H9 (cell line): ENCODE measurements at regions not wholly inside any gene's neighbourhood (a gene's known extent, or its start where the extent isn't known, plus 50 kb on each side); places are given as distances from the start of the nearest gene placed in this dataset.

Source experiments
- DNase-seq: peaks from one replicate; pipeline ENCODE4 v3.0.0-alpha.2; 2017
- H2AFZ ChIP-seq: one replicate; pipeline ENCODE4 v1.6.1; 2013; ENCODE audit warnings: mild to moderate bottlenecking, low read length, control low read depth, moderate library complexity
- H2AK5ac ChIP-seq: 2 replicates; pipeline ENCODE4 v1.6.1; 2013; ENCODE audit warnings: low read length, control low read depth, mixed read lengths; ENCODE audit not compliant: insufficient read length
- H2BK120ac ChIP-seq: one replicate; pipeline ENCODE4 v1.6.1; 2013; ENCODE audit warnings: low read depth, mild to moderate bottlenecking, low read length, control low read depth, inconsistent platforms; ENCODE audit not compliant: poor library complexity, severe bottlenecking
- H2BK12ac ChIP-seq: 2 replicates; pipeline ENCODE4 v1.6.1; 2013; ENCODE audit warnings: low read length, control low read depth, mixed read lengths, low read depth; ENCODE audit not compliant: insufficient read length
- H2BK15ac ChIP-seq: 2 replicates; pipeline ENCODE4 v1.6.1; 2013; ENCODE audit warnings: low read depth, low read length, control low read depth
- H2BK20ac ChIP-seq: one replicate; pipeline ENCODE4 v1.6.1; 2013; ENCODE audit warnings: low read depth, mild to moderate bottlenecking, low read length, control low read depth, inconsistent platforms; ENCODE audit not compliant: poor library complexity, severe bottlenecking
- H2BK5ac ChIP-seq: 2 replicates; pipeline ENCODE4 v1.6.1; 2013; ENCODE audit warnings: low read length, control low read depth, mixed read lengths; ENCODE audit not compliant: insufficient read length
- H3K14ac ChIP-seq: 2 replicates; pipeline ENCODE4 v1.6.1; 2013; ENCODE audit warnings: low read length, control low read depth; ENCODE audit not compliant: insufficient read depth
- H3K18ac ChIP-seq: 2 replicates; pipeline ENCODE4 v1.6.1; 2013; ENCODE audit warnings: low read depth, mild to moderate bottlenecking, mixed read lengths, low read length, control low read depth; ENCODE audit not compliant: insufficient read length
- H3K23ac ChIP-seq: 2 replicates; pipeline ENCODE4 v1.6.1; 2013; ENCODE audit warnings: low read length, control low read depth, mixed read lengths, low read depth; ENCODE audit not compliant: insufficient read length
- H3K23me2 ChIP-seq: 2 replicates; pipeline ENCODE4 v1.6.1; 2013; ENCODE audit warnings: low read depth, mild to moderate bottlenecking, mixed read lengths, low read length, control low read depth; ENCODE audit not compliant: insufficient read length, poor library complexity, severe bottlenecking
- H3K27ac ChIP-seq: 2 replicates; pipeline ENCODE4 v1.5.1; 2013; ENCODE audit warnings: low read length, control low read depth, mixed read lengths, low read depth; ENCODE audit not compliant: insufficient read length
- H3K27me3 ChIP-seq: 2 replicates; pipeline ENCODE4 v1.6.1; 2013; ENCODE audit warnings: low read length, control low read depth, inconsistent platforms; ENCODE audit not compliant: insufficient read depth
- H3K4ac ChIP-seq: 2 replicates; pipeline ENCODE4 v1.6.1; 2013; ENCODE audit warnings: low read depth, mild to moderate bottlenecking, control low read depth, inconsistent platforms, low read length, moderate library complexity
- H3K4me1 ChIP-seq: 2 replicates; pipeline ENCODE4 v1.6.1; 2013; ENCODE audit warnings: low read length, control low read depth, inconsistent platforms; ENCODE audit not compliant: insufficient read depth
- H3K4me2 ChIP-seq: 2 replicates; pipeline ENCODE4 v1.6.1; 2013; ENCODE audit warnings: low read length, control low read depth, mixed read lengths; ENCODE audit not compliant: insufficient read length, insufficient read depth
- H3K56ac ChIP-seq: 2 replicates; pipeline ENCODE4 v1.6.1; 2013; ENCODE audit warnings: low read depth, mild to moderate bottlenecking, mixed read lengths, low read length, control low read depth; ENCODE audit not compliant: insufficient read length
- H3K79me1 ChIP-seq: 2 replicates; pipeline ENCODE4 v1.6.1; 2013; ENCODE audit warnings: low read depth, mild to moderate bottlenecking, moderate library complexity, low read length, control low read depth, inconsistent platforms; ENCODE audit not compliant: insufficient read depth, poor library complexity, severe bottlenecking
- H3K79me2 ChIP-seq: 2 replicates; pipeline ENCODE4 v1.6.1; 2013; ENCODE audit warnings: low read length, control low read depth, inconsistent platforms; ENCODE audit not compliant: insufficient read depth
- H3K9ac ChIP-seq: 2 replicates; pipeline ENCODE4 v1.6.1; 2013; ENCODE audit warnings: low read length, control low read depth, mixed read lengths; ENCODE audit not compliant: insufficient read length; ENCODE audit errors: extremely low read depth
- H3K9me3 ChIP-seq: one replicate; pipeline ENCODE4 v1.6.1; 2013; ENCODE audit warnings: low read depth, low read length, inconsistent platforms; ENCODE audit not compliant: control insufficient read depth
- H3T11ph ChIP-seq: one replicate; pipeline ENCODE4 v1.6.1; 2013; ENCODE audit warnings: mild to moderate bottlenecking, low read length, control low read depth, inconsistent platforms
- H4K20me1 ChIP-seq: one replicate; pipeline ENCODE4 v1.6.1; 2013; ENCODE audit not compliant: control insufficient read depth, insufficient read length, insufficient read depth
- H4K5ac ChIP-seq: 2 replicates; pipeline ENCODE4 v1.6.1; 2013; ENCODE audit warnings: low read depth, mild to moderate bottlenecking, mixed read lengths, low read length, control low read depth; ENCODE audit not compliant: insufficient read length
- H4K8ac ChIP-seq: replicated peaks from 2 replicates; pipeline ENCODE4 v1.6.1; 2013; ENCODE audit warnings: low read length, control low read depth, mixed read lengths, low read depth; ENCODE audit not compliant: insufficient read length
- H4K91ac ChIP-seq: 2 replicates; pipeline ENCODE4 v1.6.1; 2013; ENCODE audit warnings: low read depth, mild to moderate bottlenecking, moderate library complexity, mixed read lengths, low read length, control low read depth; ENCODE audit not compliant: insufficient read length
- H3K27ac Mint-ChIP-seq, 3 experiments: 2 replicates in 2 of 3; 3 replicates in 1 of 3; pipeline ENCODE4 v1.8.0; 2020 to 2021; ENCODE audit warnings: mixed read lengths in 3 of 3, mild to moderate bottlenecking in 1 of 3, moderate library complexity in 1 of 3
- H3K27me3 Mint-ChIP-seq: 2 replicates; pipeline ENCODE4 v1.8.0; 2021; ENCODE audit warnings: low read depth, mild to moderate bottlenecking, moderate library complexity, mixed read lengths
- H3K36me3 Mint-ChIP-seq, 3 experiments: 2 replicates in 2 of 3; 3 replicates in 1 of 3; pipeline ENCODE4 v1.8.0; 2020 to 2021; ENCODE audit warnings: low read depth in 3 of 3, mixed read lengths in 3 of 3; ENCODE audit not compliant: insufficient read depth in 1 of 3
- H3K4me1 Mint-ChIP-seq, 2 experiments: 2 replicates each; pipeline ENCODE4 v1.8.0; 2020; ENCODE audit warnings: mixed read lengths in 2 of 2
- H3K4me3 Mint-ChIP-seq, 2 experiments: 2 replicates in 1 of 2; 3 replicates in 1 of 2; pipeline ENCODE4 v1.8.0; 2020 to 2021; ENCODE audit warnings: mild to moderate bottlenecking in 2 of 2, mixed read lengths in 2 of 2, moderate library complexity in 1 of 2
- H3K9me3 Mint-ChIP-seq, 2 experiments: 2 replicates in 1 of 2; 3 replicates in 1 of 2; pipeline ENCODE4 v1.8.0; 2020; ENCODE audit warnings: mild to moderate bottlenecking in 2 of 2, mixed read lengths in 2 of 2, moderate library complexity in 1 of 2
- WGBS: extraction: QIAGEN DNeasy Blood & Tissue Kit; methylation state at CpG from one replicate; pipeline ENCODE4 v1.1.7; 2013; ENCODE audit warnings: missing lambda C conversion rate, low lambda C conversion rate, mixed read lengths; ENCODE audit not compliant: insufficient read length; ENCODE audit errors: extremely low coverage; 5-methylcytosine and 5-hydroxymethylcytosine counted together
- TF ChIP-seq, protein P1 (sequence below): fragments of 200-600 bp; sonication (generic); conservative IDR thresholded peaks from 3 replicates; pipeline ENCODE4 v1.8.0; 2021; ENCODE audit warnings: antibody characterized with exemption, mild to moderate bottlenecking

DNA sequence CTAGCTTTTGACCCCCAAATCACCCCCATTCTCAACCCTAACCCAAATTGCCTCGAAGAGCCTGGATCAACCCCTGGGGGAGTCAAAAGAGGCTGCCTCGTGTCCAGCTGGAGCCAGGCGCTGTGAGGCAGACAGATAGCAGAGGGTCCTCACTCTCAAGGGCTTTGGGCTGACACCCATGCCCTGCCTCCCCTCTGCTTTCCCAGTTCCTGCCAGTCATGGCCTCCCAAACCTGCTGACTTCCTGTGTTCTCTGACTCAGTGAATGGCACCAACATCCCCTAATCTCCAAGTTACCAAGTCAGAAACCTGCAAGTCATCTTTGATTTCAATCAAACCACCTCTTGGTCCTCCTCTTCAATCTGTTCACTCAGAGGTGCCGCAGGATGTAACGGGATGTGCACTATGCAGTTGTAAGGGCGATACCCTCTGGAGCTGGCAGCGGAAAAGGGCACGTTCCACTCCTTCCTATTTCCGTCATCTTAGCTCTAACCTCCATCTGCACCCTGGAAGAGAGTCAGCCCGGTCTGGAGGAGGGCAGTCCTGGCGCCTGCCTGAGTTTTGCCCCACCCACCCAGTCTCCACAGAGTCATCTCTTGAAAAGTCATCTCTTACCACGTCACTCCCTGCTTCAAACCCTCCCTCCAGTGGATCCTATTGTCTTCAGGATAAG lies 52.4 kb upstream of the FAM174B start:
- Mint-ChIP-seq H3K4me1 (peaks cover 25 to 27% of the 10 kb centered on the region in 2 experiments), H3K27me3 (no peaks in the 10 kb centered on the region; the same call in none of the 2 replicates), H3K36me3 (no peaks in the 10 kb centered on the region), H3K9me3 (no peaks in the 10 kb centered on the region), H3K27ac (no peak overlapping the region), H3K4me3 (no peak overlapping the region)
- H4K5ac ChIP-seq: no peak overlapping the region
- H3K79me2 ChIP-seq: no peaks in the 10 kb centered on the region
- H2BK120ac ChIP-seq: no peak overlapping the region
- H2BK15ac ChIP-seq: no peak overlapping the region
- H4K20me1 ChIP-seq: no peaks in the 10 kb centered on the region
- H2BK20ac ChIP-seq: no peak overlapping the region
- no peaks in the 10 kb centered on the region for H3K4me1 ChIP-seq
- no peak overlapping the region for H3K4me2 ChIP-seq
- H2BK5ac ChIP-seq: no peak overlapping the region
- no peaks in the 10 kb centered on the region for H3K79me1 ChIP-seq
- H4K91ac ChIP-seq: no peak overlapping the region
- no CpG with 5 or more reads among the region's 12 CpGs for WGBS
- no peak overlapping the region for H3K9ac ChIP-seq
- H2AFZ ChIP-seq: no peak overlapping the region
- TF ChIP-seq, protein P1, sequence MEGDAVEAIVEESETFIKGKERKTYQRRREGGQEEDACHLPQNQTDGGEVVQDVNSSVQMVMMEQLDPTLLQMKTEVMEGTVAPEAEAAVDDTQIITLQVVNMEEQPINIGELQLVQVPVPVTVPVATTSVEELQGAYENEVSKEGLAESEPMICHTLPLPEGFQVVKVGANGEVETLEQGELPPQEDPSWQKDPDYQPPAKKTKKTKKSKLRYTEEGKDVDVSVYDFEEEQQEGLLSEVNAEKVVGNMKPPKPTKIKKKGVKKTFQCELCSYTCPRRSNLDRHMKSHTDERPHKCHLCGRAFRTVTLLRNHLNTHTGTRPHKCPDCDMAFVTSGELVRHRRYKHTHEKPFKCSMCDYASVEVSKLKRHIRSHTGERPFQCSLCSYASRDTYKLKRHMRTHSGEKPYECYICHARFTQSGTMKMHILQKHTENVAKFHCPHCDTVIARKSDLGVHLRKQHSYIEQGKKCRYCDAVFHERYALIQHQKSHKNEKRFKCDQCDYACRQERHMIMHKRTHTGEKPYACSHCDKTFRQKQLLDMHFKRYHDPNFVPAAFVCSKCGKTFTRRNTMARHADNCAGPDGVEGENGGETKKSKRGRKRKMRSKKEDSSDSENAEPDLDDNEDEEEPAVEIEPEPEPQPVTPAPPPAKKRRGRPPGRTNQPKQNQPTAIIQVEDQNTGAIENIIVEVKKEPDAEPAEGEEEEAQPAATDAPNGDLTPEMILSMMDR: no peak
- no peak for DNase-seq
- H3K27me3 ChIP-seq: no peaks in the 10 kb centered on the region
- no peak overlapping the region for H2AK5ac ChIP-seq
- H3K23me2 ChIP-seq: no peaks in the 10 kb centered on the region
- H2BK12ac ChIP-seq: no peak overlapping the region
- H3T11ph ChIP-seq: no peak overlapping the region
- H3K14ac ChIP-seq: no peak overlapping the region
- H4K8ac ChIP-seq: no peak overlapping the region
- H3K27ac ChIP-seq: no peak overlapping the region
- no peaks in the 10 kb centered on the region for H3K9me3 ChIP-seq
- no peak overlapping the region for H3K4ac ChIP-seq
- H3K18ac ChIP-seq: no peak overlapping the region
- H3K56ac ChIP-seq: no peak overlapping the region
- H3K23ac ChIP-seq: no peak overlapping the region
